ENCODE measurements at regions not wholly inside any gene's neighbourhood (a gene's known extent, or its start where the extent isn't known, plus 50 kb on each side); places are given as distances from the start of the nearest gene placed in this dataset.
"Not testable (repeated sequence)": the region's sequence is repeated elsewhere in the genome, so short reads cannot be mapped to it uniquely, and the experiment has no call there.

DNA sequence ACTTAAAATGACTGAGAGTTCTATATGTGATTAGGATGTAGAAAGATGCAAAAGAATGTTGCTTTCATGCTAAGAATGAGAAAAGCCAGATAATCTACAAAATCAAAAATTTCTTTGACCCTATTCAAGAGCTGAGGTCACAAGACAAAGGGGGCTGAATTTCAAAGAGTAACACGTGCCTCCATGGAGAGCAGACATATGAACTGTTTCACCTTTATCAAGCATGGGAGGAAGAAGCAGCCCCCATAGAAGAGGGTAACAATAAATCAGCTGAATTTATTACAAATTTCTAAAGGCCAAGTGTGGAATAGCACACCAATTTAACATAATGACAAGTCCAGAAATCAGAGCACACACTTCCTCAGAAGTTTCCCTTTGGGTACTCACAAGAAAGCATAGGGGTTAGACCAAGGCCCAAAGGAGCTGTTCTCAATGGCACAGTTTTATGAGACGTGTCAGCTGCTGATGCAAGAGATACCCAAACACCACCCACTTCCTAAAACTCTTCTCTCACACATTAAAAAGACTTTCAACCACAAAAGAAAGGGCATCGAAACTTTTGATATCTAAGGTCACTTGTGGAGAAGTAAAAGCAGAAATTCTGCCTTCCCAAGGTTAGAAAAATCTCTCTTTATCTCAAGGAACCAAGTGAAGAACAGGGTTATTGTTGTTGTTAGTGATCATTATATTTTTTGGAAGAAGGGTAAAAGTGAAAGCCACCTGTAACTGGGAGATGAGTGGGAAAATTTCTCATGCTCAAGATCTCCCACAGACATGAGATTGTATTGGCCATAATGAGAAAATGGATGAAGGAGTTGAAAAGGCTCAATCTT, 950.1 kb downstream of the TRIB2 start:
- H3K4me3 ChIP-seq (replicated peaks; ENCODE audit: insufficient read depth, low read length), result no peak overlapping the region
- no peak for DNase-seq (ENCODE audit: low read depth in 1 of 2, low spot score in 1 of 2)
- no peaks in the 10 kb centered on the region for H3K27me3 ChIP-seq (ENCODE audit: insufficient read depth, poor library complexity, severe bottlenecking)
- no peak overlapping the region for H3K27ac ChIP-seq (replicated peaks)
- TF ChIP-seq REST (IDR thresholded peaks at IDR 0.05; ENCODE audit: insufficient replicate concordance, low read depth) (no peak), SPI1 (IDR thresholded peaks at IDR 0.05; ENCODE audit: borderline replicate concordance, low read depth) (no peak), POLR2AphosphoS5 (IDR thresholded peaks at IDR 0.05; ENCODE audit: low read depth) (no peak), GABPA (IDR thresholded peaks at IDR 0.05; ENCODE audit: low read depth) (no peak)
- TF ChIP-seq, protein P1, sequence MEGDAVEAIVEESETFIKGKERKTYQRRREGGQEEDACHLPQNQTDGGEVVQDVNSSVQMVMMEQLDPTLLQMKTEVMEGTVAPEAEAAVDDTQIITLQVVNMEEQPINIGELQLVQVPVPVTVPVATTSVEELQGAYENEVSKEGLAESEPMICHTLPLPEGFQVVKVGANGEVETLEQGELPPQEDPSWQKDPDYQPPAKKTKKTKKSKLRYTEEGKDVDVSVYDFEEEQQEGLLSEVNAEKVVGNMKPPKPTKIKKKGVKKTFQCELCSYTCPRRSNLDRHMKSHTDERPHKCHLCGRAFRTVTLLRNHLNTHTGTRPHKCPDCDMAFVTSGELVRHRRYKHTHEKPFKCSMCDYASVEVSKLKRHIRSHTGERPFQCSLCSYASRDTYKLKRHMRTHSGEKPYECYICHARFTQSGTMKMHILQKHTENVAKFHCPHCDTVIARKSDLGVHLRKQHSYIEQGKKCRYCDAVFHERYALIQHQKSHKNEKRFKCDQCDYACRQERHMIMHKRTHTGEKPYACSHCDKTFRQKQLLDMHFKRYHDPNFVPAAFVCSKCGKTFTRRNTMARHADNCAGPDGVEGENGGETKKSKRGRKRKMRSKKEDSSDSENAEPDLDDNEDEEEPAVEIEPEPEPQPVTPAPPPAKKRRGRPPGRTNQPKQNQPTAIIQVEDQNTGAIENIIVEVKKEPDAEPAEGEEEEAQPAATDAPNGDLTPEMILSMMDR (IDR thresholded peaks at IDR 0.05; ENCODE audit: insufficient read depth, low read length), result no peak

GRCh38 chr2:13667415-13667757, 950.6 kb downstream of the TRIB2 start:
- DNase-seq (ENCODE audit: low read depth in 1 of 2, low spot score in 1 of 2), result no peak
- H3K27ac ChIP-seq (replicated peaks), result no peak overlapping the region
- no peak overlapping the region for H3K4me3 ChIP-seq (replicated peaks; ENCODE audit: insufficient read depth, low read length)
- H3K27me3 ChIP-seq (ENCODE audit: insufficient read depth, poor library complexity, severe bottlenecking), result no peaks in the 10 kb centered on the region
- no peak for TF ChIP-seq POLR2AphosphoS5 (IDR thresholded peaks at IDR 0.05; ENCODE audit: low read depth)
- TF ChIP-seq REST (IDR thresholded peaks at IDR 0.05; ENCODE audit: insufficient replicate concordance, low read depth), result no peak
- no peak for TF ChIP-seq SPI1 (IDR thresholded peaks at IDR 0.05; ENCODE audit: borderline replicate concordance, low read depth)
- TF ChIP-seq, protein P1 (IDR thresholded peaks at IDR 0.05; ENCODE audit: insufficient read depth, low read length), result no peak
- no peak for TF ChIP-seq GABPA (IDR thresholded peaks at IDR 0.05; ENCODE audit: low read depth)

DNA sequence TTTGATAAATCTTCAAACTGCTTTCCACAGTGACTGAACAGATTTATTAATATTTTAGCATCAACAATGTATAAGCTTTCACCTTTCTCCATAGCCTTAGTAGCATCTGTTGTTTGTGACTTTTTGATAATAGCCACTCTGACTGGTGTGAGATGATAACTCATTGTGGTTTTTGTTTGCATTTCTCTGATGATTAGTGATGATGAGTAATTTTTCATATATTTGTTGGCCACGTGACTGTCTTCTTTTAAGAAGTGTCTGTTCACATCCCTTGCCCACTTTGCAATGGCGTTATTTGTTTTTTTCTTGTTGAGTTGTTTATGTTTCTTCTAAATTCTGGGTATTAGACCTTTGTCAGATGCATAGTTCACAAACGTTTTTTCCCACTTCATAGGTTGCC, 952.9 kb downstream of the TRIB2 start:
- Histone ChIP-seq H3K4me3 (replicated peaks; ENCODE audit: insufficient read depth, low read length) (no peak overlapping the region), H3K27ac (replicated peaks) (no peak overlapping the region), H3K27me3 (ENCODE audit: insufficient read depth, poor library complexity, severe bottlenecking) (no peaks in the 10 kb centered on the region)
- DNase-seq (ENCODE audit: low read depth in 1 of 2, low spot score in 1 of 2), result no peak
- TF ChIP-seq REST (IDR thresholded peaks at IDR 0.05; ENCODE audit: insufficient replicate concordance, low read depth), result no peak
- TF ChIP-seq, protein P1 (IDR thresholded peaks at IDR 0.05; ENCODE audit: insufficient read depth, low read length), result no peak

DNA sequence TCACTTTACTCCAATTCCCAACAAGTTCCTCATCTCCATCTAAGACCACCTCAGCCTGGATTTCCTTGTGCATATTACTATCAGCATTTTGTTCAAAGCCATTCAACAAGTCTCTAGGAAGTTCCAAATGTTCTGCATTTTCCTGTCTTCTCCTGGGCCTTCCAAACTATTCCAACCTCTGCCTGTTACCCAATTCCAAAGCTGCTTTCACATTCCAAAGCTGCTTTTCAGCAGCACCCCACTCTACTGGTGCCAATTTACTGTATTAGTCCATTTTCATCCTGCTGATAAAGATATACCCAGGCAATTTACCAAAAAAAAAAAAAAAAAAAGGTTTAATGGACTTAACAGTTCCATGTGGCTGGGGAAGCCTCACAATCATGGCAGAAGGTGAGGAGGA, 957.1 kb downstream of the TRIB2 start:
- not testable (repeated sequence) for H3K27ac ChIP-seq (replicated peaks); DNase-seq (ENCODE audit: low read depth in 1 of 2, low spot score in 1 of 2); H3K4me3 ChIP-seq (replicated peaks; ENCODE audit: insufficient read depth, low read length); H3K27me3 ChIP-seq (ENCODE audit: insufficient read depth, poor library complexity, severe bottlenecking)
